Lower leg skin (tissue), 3 donors: ENCODE measurements at regions not wholly inside any gene's neighbourhood (a gene's known extent, or its start where the extent isn't known, plus 50 kb on each side); places are given as distances from the start of the nearest gene placed in this dataset.

Source experiments
- CTCF ChIP-seq, 3 donors: fragments of 450-650 bp; IDR thresholded peaks; one replicate each; pipeline ENCODE4 v1.5.1; 2016; ENCODE audit warnings: antibody characterized with exemption in 3 of 3, mild to moderate bottlenecking in 3 of 3, moderate library complexity in 2 of 3
- POLR2A ChIP-seq, 2 donors: fragments of 450-650 bp; IDR thresholded peaks; one replicate each; pipeline ENCODE4 v1.6.1; 2016 to 2017; ENCODE audit warnings: antibody characterized with exemption in 2 of 2, mild to moderate bottlenecking in 1 of 2, moderate library complexity in 1 of 2

- no peak for TF ChIP-seq CTCF (IDR thresholded peaks at IDR 0.05)
- TF ChIP-seq POLR2A (IDR thresholded peaks at IDR 0.05): no peak
Observed at GRCh38 chr5:174553556-174553955, 170.8 kb upstream of the MSX2 start.
